Sciatic nerve (tissue), 2 donors: ENCODE measurements at regions not wholly inside any gene's neighbourhood (a gene's known extent, or its start where the extent isn't known, plus 50 kb on each side); places are given as distances from the start of the nearest gene placed in this dataset.

Experiments used
- ATAC-seq: fragments of 200-7000 bp; cut with Tn5 transposase; one replicate; pipeline ENCODE4 v1.9.1; 2020; ENCODE audit warnings: mild to moderate bottlenecking, moderate library complexity
- DNase-seq: peaks from one replicate; pipeline ENCODE4 v3.0.0-alpha.2; 2020; ENCODE audit warnings: low spot score
- intact Hi-C: fragments of 100-400 bp; cut with DNase I; formaldehyde crosslinking; loops from one replicate; pipeline ENCODE4 v1.14.2; 2022
- donor health status: DM: no; HTN: no; CAD: no.
- donor health status: DM: no; HTN: no; CAD: no.

- ATAC-seq (no peak), DNase-seq (no peak)
- intact Hi-C loops = no loop called here
Observed at GRCh38 chr4:110824344-110824743, 201.5 kb upstream of the PITX2 start.

DNA sequence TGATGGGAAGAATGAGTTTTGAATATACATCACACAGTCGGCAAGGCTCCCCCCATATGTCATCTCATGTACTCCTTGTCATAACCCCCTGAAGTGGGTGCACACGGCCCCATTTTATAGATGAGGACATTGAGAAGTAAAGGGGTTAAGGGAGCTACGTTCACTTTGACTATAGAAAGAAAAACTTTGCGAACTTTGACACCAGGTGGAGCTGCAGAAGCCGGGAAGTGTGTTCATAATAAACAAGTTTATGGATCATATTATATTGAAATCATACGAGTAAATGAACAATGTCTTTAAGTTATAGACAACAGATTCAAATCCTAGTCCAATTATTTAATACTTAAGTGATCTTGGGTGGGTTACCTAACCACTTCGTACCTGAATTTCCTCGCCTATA lies 203.8 kb upstream of the PITX2 start:
- intact Hi-C loops = no loop called here
- no peak for ATAC-seq

DNA sequence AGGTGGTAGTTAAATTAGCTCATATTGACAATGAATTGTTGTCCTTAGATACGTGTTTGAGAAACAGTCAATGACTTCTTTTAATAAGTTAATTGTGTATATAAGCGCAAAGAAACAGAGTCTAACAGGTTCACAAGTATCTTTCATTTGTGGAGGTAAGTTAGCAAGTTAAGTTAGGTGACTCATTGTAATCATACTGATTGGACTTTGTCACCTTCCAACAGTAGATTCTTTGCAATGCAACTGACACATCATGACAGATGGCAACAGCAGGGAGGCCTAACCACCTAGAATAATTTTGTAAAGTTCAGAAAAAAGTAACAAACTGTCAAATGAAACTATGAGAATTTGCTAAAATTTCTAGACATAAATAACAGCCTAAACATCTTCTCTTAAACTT lies 207.6 kb upstream of the PITX2 start:
- intact Hi-C loops = no loop called here
- ATAC-seq (no peak), DNase-seq (no peak)

More for the DNA sequence above, 203.8 kb upstream of the PITX2 start:
- no peak for DNase-seq

GRCh38 chr4:110837896-110838450 lies 215.1 kb upstream of the PITX2 start:
- ATAC-seq = no peak
- no peak for DNase-seq
- intact Hi-C loops = no loop called here

DNA sequence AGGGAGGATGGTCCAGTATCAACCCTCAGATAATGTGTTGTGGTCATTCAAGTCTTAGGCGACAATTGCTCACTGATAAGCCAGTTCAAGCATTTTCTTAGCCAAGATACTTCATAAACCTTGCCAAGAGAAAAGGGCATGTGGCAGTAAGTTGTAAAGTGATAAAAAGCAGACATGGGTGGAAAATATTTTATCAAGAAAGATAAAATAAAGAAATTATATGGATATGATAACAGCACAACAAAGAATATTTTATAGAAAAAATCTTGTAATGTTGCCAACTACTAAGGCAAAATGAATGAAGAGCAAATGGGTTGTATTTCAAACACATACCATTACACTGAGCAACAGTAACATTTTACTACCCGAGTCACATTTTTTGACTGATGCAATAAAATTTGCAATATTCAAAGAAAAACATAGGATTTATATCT lies 217.4 kb upstream of the PITX2 start:
- DNase-seq (no peak), ATAC-seq (no peak)
- intact Hi-C loops = no loop called here

DNA sequence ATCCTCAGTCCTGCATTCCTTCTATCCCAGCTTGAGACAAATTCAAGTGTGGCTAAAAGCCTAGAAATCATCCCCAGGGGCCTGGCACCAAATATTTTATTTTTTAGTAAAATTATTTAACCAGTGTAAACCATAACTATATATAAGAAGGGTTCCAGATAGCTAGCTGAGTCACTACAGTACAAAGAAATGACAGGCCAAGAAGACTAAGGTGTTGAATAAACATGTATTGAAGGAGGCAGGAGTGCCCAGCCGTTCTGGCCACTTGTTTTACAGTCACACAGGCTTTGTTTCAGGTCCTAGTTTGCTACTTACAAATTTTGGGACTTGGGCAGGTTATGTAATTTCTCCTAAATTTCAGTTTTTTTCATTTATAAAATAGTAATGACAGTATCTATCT lies 225.9 kb upstream of the PITX2 start:
- intact Hi-C loops = no loop called here
- ATAC-seq = no peak
- no peak for DNase-seq

DNA sequence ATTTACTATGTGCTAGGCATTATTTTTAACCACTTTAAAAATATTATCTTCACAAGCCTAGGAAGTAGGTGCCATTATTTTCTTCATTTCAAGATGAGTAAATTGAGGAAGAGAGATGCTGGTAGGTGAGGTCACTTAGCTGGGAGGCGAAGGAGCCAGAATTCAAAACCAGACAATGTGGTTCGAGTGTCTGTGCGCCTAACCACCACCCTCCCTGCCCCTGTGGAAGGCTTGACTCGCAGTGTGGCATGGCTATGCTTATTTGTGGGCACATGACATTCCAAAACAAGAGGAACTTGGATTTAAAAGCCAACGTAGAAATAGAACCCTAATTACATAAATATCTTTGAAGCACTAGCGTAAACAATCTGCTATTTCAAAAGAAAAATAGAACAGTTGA lies 226.6 kb upstream of the PITX2 start:
- DNase-seq (no peak), ATAC-seq (no peak)
- intact Hi-C loops = no loop called here

DNA sequence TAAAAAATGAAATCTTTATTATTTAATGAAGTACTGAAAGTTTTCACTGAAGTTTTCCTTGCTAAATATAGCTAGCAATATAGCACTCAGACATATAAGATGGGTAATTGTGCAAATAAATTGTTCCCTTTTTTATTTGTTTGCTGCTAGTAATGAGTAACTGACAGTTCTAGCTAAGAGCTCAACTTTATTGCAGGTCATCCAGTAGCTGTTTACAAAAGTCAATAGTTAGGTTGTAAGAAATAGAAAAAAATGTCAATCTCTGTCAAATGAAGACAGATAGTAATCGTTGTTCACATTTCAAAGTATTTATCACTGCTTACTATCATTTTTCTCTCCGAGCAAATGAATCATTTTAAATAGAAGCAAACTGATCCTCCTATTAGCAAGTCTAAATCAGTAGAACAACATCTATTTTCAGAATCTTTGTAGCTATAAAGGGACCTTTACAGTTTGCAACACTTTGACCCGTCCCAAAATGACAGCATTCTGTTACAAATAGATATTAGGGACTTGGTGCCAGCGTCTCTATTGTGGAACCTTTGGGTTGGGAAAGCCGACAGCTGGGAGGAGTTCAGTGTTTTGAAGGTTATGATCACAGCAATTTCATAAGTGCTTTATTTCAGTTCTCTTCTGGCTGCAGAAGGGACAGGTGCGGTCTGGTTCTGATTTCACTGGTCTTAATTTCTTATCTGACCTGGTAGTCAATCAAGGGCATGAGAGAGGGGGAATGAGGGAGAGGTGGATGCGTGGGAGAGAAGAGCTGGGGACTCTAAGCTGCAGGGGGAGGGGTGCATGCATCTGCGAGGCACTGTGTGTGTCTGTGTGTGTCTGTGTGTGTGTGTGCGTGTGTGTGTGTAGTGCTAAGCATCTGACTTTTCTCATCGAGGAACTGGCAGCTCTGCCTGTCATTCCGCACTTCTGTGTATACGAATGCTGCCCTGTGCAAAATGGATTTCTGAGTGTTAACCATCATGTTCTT lies 227.9 kb upstream of the PITX2 start:
- DNase-seq (no peak), ATAC-seq (no peak)
- intact Hi-C loops = no loop called here

DNA sequence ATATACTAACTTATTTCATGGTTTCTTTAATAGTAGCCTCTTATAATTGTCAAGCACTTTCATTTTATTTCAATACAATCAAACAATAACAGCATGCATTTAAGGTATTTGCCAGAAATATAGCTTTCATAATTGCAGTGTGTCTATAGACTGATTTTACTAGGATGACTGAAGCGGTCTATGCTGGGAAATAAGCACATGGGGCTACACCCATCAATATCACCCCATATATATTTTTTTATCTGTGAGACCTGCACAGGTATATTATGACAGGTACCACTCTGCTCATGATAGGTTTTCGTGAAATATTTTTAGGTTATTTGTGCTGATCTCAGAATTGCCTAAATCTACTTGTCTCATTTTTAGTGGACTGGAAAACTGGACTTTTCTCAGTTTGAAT lies 229.1 kb upstream of the PITX2 start:
- intact Hi-C loops = no loop called here
- ATAC-seq (no peak), DNase-seq (no peak)

GRCh38 chr4:110852793-110853192 lies 229.9 kb upstream of the PITX2 start:
- DNase-seq (no peak), ATAC-seq (no peak)
- intact Hi-C loops = no loop called here

DNA sequence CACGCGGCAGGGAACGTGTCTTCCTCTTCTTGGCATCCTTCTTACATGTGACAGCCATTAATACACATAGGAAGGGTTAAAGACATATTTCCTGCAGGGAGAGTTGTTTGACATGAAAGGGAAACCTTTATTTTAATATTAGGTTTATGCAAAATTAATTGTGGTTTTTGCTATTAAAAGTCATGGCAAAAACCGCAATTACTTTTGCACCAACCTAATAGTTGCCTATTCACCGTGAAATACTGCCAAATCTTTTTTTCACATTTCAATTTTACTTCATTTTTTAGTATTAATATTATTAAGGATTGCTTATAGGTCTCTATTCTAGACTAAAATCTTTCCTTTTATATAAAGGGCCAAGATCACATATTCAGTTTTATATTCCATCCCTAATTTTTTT lies 230.4 kb upstream of the PITX2 start:
- ATAC-seq = no peak
- intact Hi-C loops = no loop called here
- DNase-seq = no peak

DNA sequence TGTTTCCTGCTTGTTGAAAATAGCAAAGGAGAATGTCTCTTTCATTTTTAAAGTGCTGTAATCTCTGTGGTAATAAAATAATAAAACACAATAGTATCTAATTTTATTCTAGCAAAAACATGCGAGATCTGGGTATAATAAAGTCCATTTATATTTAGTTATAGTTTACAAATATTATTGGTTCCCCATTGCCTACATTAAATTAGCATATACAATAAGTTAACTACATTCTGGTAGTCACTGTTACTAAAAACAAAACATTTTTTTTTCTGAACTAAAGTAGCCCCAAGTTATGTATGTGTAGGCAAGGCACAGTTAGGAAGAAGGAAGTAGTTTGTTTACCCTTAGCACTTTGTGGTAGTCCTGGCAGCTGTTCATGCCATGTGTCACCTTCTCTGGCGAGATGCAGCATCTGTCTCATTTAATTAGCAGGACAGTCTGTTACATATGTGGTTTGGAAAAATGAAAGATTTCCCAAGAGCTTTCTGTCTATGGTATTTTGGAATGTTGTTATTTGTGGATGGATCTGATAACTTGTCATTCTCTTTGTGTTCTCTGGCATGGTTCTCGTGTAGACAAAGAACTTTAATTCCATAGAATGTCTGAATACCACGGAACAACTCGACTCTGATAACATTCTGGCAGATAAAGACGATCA lies 231.3 kb upstream of the PITX2 start:
- no peak for DNase-seq
- intact Hi-C loops = no loop called here
- ATAC-seq = no peak

- DNase-seq (no peak), ATAC-seq (no peak)
- intact Hi-C loops = no loop called here
Observed at GRCh38 chr4:110860125-110860524, 237.2 kb upstream of the PITX2 start.

DNA sequence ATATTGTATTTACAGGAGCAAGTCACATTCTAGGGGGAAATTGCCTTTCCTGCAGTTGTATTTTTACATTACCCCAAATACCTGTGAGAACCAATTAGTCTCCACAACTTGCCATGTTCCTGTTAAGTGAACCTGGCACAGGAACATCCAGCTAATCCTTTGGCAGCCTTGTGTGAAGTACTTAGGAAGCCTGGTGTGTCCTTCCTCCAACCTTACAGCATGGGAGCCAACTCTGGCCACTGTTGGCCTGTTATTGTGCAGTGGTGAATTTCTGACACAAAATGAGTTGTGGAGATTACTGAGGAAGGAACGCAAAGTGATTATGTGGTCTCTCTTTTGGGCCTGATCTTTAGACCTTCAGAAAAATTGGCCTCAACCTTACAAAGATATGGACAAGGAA lies 238.0 kb upstream of the PITX2 start:
- DNase-seq (no peak), ATAC-seq (no peak)
- intact Hi-C loops = no loop called here

DNA sequence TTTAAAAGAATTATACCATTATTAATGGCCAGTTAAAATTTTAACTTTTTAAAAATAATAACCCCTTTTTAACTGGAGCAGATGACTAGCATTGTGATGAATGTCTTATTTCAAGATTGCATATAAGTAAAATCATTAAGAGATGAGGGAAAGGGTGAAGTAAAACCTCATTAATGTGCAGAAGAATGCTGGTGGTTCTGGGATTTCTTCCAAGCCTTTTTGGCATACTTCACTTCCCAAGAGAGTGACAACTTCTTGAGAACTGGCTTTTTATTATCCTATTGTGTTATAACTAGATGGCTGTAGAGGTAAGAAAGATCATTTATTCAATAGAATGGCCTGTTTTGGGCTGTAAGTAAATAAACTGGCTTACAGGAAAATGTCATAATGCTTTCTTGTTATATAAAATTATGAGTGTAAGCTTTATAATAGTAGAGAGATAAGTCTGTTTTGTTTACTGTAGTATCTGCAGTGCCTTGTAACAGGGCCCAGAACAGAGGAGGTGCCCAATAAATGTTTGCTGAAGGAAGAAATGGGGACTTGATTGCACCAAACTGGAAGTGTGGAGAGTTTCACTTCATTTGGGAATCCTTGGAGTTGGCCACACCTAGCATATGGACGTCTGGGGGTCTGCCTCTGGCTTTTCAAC lies 242.9 kb upstream of the PITX2 start:
- DNase-seq (no peak), ATAC-seq (no peak)
- intact Hi-C loops = no loop called here

DNA sequence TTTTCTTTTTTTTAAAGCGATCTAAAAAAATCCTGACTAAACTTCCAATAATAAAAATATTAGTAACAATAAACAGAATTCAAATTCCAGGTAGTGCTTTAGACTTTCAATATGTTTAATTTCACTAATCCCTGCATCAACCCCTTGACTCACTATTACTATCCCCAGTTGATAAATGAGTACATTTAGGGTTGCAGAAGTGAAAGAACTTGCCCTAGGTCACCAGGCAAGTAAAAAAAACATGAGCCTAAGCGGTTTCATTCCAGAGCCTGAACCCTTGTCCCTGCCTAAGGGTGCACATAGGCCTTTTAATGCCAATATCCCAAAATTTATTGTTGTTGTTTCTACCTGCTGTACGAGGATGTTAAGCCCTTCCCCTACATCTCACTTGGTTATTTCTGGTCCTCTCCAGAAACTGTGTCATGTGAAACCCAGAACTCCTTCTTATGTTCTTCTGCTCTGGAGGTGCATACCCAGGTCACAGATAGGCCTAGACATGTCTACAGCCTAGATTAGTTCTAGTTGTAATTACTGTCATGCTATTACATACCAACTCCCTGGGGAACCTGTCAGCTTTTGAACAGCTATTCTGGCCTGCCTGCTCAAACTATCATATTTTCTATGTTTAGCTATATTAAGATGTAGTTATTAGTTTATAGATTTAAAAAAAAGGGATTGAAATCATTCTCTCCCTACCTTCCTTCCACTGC lies 244.5 kb upstream of the PITX2 start:
- DNase-seq (no peak), ATAC-seq (no peak)
- intact Hi-C loops = no loop called here

- ATAC-seq (no peak), DNase-seq (no peak)
- intact Hi-C loops = no loop called here
Observed at GRCh38 chr4:110867981-110868720, 245.3 kb upstream of the PITX2 start.

DNA sequence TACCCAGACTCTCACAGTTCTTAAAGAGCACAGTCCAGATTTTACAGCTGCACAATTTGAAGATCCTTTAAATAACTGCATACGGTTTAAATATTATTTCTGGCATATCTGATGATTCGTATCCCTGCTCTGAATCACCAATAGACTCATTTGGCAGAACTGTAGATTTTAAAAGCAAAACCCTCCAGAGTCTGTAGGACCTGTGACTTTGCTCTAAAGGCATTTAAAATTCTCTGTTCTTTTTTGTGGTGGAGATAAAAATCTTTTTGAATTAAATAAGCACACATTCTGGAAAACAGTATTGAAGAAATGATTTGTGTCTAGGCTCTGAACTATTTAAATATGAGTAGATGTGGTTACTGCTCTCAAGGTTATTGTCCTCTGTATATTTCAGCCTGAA lies 246.2 kb upstream of the PITX2 start:
- DNase-seq = no peak
- intact Hi-C loops = no loop called here
- no peak for ATAC-seq
